ENCODE measurements at regions not wholly inside any gene's neighbourhood (a gene's known extent, or its start where the extent isn't known, plus 50 kb on each side); places are given as distances from the start of the nearest gene placed in this dataset.
A peak's percentile ranks its signal among the peaks of the same experiment; 100 is the strongest.
"Not testable (repeated sequence)": the region's sequence is repeated elsewhere in the genome, so short reads cannot be mapped to it uniquely, and the experiment has no call there.

DNA sequence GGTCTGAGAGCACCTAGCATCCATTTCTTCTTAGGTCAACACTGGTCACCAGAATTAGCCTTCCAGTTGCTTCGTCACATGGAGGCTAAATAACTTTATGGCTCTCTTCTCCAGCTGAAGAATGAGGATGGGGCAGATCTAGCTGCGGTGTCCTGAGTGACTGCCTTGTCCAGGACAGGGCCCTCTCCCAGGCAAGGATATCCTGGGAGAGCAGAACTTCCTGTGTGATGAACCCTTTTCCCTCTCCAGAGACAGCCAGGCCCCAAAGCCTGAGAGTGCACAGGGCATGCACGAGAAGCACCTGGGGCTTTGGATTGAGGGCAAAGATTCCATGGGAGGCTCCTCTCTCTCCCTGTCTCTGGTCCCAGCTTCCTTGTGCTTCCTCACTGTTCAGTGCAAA lies 108.2 kb upstream of the MAMLD1 start:
- DNase-seq, result no peak

GRCh38 chrX:150255441-150256296 lies 107.4 kb upstream of the MAMLD1 start:
- no peak for DNase-seq

DNA sequence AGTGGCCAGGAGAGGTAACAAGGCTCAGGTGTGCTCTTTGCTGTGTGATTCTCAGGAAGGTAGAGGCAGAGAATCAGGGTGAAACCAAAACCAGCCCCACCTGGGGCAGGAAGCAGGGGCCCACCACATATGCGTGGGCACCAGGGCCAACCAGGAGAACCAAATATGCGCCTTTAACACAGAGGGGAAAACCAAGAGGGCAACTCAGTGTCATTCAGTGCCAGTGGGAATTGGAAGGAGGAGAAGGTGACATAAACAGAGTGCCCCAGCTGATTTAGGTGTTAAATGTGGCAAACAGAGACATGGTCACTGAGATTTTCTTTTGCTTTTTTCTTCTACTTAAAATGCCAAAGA lies 106.8 kb upstream of the MAMLD1 start:
- DNase-seq, result no peak

DNA sequence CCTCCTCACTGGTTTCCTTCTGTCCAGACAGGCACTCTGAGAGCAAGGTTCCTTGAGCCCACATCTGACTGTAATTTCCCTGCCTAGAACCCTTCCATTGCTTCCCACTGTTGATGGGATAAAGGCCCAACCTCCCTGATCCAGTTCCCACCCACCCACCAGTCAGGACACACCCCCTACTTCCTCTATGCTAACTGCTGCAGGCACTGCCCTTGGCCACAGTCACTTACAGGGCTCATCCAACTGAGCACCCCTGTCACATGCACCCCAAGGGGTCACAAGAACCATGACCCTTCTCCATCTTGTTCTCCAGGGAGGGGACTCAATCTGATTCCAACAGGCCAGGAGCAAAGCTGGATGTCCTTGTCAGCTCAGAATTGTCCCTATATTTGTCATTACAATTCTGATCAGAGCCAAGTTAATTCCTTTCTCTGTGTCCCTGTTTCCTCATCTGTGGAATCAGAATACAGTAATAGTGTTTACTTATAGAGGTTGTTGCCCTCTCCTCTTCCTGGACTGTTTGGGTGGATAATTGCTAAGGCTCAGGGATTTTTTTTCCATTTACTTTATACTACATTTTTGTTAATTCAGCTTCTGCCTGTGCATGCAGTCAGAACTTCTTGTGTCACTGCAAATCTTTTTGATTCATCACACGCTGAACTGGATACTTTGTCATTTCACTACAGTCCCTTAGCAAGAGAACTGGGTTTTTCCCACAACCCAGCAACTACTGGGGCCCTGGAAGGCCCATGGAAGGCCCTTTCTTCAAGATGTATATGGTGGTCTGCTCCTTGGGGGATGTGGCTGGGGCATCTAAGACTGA lies 105.6 kb upstream of the MAMLD1 start:
- peak in 2 of 3 donors; percentile 9 to 43 for DNase-seq

- DNase-seq, result no peak
Measured at GRCh38 chrX:150258176-150258425, 105.0 kb upstream of the MAMLD1 start.

- no peak for DNase-seq
Measured at GRCh38 chrX:150258463-150259430, 104.4 kb upstream of the MAMLD1 start.

DNA sequence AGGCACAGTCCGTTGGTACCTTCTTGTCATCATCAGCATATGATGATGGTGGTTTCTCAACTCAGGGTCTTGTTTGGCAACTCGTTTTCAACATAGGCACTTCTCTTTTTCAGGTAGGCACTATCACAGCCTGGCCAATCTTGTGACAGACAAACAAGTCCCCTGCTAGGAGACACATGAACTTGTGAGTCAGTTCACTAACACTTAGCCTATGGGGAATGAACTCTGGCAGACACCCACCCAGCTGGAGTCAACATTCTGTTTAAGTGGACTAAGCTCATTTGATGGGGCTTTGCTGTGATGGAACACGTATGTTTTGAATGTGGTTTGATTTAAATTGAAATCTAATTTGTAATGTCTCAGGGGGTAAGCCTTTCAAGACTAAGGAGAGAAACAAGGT lies 100.7 kb upstream of the MAMLD1 start:
- DNase-seq, result peak in 1 of 3 donors; percentile 3

- no peak for DNase-seq
Measured at GRCh38 chrX:150268839-150269355, 94.2 kb upstream of the MAMLD1 start.

DNA sequence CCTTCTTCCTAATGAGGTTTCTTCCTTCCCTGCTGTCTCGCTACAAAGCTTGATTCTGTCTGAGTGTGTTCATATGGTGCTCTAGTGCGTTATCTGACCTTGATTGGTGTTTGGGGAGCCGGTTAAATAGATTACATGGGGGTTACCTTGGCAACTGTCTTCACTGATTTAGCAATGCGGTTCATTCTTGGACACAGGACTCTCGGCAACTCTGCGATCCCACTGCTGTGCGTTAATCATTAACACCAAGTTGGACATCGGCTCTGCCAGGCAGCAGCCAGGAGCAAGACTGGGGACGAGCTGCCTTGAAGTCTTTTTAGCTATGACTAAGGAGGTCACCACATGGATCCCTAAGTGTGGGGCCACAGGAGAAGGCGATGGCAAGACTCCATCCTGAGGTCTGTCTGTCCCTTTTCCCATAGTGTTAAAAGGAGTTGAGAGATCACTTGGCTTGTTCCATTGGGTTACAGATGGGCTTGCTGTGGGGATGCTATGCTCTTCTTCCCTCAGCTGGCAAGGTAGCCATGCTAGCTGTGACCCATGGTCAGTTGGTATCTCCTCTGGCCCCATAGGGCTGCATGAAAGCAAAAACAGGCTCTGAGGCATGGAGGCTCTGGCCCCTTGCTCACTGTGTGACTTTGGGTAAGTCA lies 93.4 kb upstream of the MAMLD1 start:
- DNase-seq, result no peak

- no peak for DNase-seq
Measured at GRCh38 chrX:150270622-150271021, 92.5 kb upstream of the MAMLD1 start.

- DNase-seq, result not testable (repeated sequence)
Measured at GRCh38 chrX:150273575-150274294, 89.4 kb upstream of the MAMLD1 start.

DNA sequence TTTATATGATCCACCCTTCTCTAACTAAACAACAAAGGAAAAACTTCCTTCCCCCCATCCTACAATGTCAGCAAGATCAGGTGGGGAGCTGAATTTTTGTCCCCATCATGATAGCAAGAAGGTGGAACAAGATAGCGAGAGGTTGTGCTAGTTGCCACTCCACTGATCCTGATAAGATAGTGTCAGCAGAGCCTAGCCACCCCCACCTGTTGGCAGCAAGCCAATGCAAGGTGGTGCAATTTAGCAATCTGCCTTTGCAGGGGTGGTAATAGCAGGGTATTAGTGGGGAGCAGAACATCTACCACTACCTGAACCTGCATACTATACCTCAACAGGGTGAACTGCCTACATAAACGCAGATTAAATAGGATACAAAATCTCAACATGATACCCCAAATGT lies 80.2 kb upstream of the MAMLD1 start:
- no peak for DNase-seq

DNA sequence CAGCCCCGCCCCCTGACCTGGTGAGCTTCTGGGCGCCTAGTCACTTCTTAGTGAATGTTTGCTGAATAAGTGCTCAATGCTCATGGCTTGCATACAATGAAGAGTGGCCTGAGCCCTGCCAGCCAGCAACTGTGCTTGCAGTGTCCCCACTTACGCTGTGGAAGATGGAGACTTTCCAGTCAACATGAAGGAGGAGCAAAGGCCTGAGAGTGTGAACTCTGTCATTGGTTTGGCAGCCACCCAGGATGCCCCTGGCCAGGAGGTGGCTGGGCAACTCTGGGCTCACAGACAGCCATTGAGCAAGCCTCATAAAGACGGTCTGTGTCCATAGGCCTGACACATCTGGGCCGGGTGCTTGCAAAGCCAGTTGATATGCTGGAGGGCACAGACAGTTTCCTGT lies 72.1 kb upstream of the MAMLD1 start:
- DNase-seq, result no peak

- no peak for DNase-seq
Measured at GRCh38 chrX:150293311-150294013, 69.7 kb upstream of the MAMLD1 start.

GRCh38 chrX:150298841-150299551 lies 64.1 kb upstream of the MAMLD1 start:
- DNase-seq, result no peak

- DNase-seq, result no peak
Measured at GRCh38 chrX:150299579-150299978, 63.5 kb upstream of the MAMLD1 start.

- no peak for DNase-seq
Measured at GRCh38 chrX:150303386-150304097, 59.6 kb upstream of the MAMLD1 start.

DNA sequence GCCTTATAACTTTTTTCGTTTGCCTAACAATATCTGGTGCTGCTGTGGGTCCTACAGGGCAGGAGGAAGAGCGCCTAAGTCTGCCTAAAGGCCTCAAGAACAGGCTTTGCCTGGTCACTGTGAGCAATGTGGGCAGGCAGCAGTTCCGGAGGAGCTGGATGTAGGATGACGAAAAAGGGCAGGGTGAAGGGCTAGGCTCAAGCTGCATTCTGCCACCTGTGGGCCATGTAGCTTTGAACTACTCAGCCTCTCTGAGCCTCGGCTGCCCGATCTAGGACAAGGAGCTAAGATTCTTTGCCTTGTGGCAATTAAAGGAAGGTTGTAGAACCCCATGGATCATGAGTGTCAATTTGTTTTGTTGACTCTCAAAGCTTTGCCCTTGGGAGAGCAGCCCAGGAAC lies 57.1 kb upstream of the MAMLD1 start:
- DNase-seq, result no peak

DNA sequence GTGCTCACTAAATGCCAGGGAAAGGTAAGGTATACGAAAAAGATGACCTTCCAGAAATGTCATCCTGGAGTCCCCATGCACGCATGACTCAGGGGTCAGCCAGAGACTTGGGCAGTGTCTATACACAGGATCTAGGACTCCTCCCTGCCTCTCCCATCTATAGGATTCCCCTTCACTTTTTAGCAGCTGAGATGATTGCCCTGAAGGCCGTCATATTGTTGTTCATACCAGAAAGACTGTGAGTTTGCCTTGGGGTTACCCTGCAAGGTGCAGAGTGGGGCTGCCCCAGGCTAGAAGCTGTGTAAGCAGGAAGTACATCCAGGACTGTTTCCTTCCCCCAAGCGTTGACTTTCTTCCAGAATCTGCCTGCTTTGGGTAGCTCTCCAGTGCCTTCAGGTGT lies 55.1 kb upstream of the MAMLD1 start:
- DNase-seq, result no peak

Measured in suppressor macrophage treated with lipopolysaccharide for 1 hour (primary cell).